ENCODE measurements at regions not wholly inside any gene's neighbourhood (a gene's known extent, or its start where the extent isn't known, plus 50 kb on each side); places are given as distances from the start of the nearest gene placed in this dataset.

GRCh38 chr11:130634186-130634585, 185.7 kb downstream of the ADAMTS15 start (continued):
- TF ChIP-seq GABPA (IDR thresholded peaks at IDR 0.05 in 1 of 2, conservative IDR thresholded peaks at IDR 0.05 in 1 of 2) (no peak), JUND (IDR thresholded peaks at IDR 0.05) (no peak), FOXA2 (IDR thresholded peaks at IDR 0.05) (no peak)

- no peaks in the 10 kb centered on the region for H3K9me3 ChIP-seq (ENCODE audit: control insufficient read depth in 4 of 4, low read length in 3 of 4)
- 49% methylated on average over 11 of the region's 11 CpGs for WGBS
- no peaks in the 10 kb centered on the region for H3K36me3 ChIP-seq (ENCODE audit: control insufficient read depth in 4 of 4, insufficient read depth in 3 of 4, low read depth in 1 of 4, low read length in 3 of 4)
- TF ChIP-seq HNF4G (IDR thresholded peaks at IDR 0.05) (no peak), MAX (IDR thresholded peaks at IDR 0.05) (no peak)
- peak overlapping the region in 1 of 2 donors; percentile 5 for H3K27ac ChIP-seq (ENCODE audit: low read depth in 1 of 2, low read length in 2 of 2)
- no peak for DNase-seq (ENCODE audit: low spot score)
- H3K4me1 ChIP-seq (ENCODE audit: control insufficient read depth in 4 of 4, insufficient read depth in 4 of 4, low read length in 3 of 4) = peaks cover 0 to 2% (median 0%) of the 10 kb centered on the region in 4 donors
- no peak overlapping the region for H3K4me3 ChIP-seq (ENCODE audit: low read depth in 1 of 3, low read length in 3 of 3)
- H3K27me3 ChIP-seq (ENCODE audit: control insufficient read depth in 4 of 4, insufficient read depth in 4 of 4, low read length in 3 of 4) = peaks cover 0 to 12% (median 1%) of the 10 kb centered on the region in 4 donors
- H3K9ac ChIP-seq (ENCODE audit: low read depth in 1 of 2, low read length in 2 of 2) = no peak overlapping the region
Observed at GRCh38 chr11:130634961-130635473, 186.6 kb downstream of the ADAMTS15 start.

GRCh38 chr11:130635937-130636630, 187.6 kb downstream of the ADAMTS15 start:
- H3K9ac ChIP-seq (ENCODE audit: low read depth in 1 of 2, low read length in 2 of 2) = no peak overlapping the region
- WGBS = 84% methylated on average over 5 of the region's 5 CpGs
- H3K36me3 ChIP-seq (ENCODE audit: control insufficient read depth in 4 of 4, insufficient read depth in 3 of 4, low read depth in 1 of 4, low read length in 3 of 4) = no peaks in the 10 kb centered on the region
- no peaks in the 10 kb centered on the region for H3K9me3 ChIP-seq (ENCODE audit: control insufficient read depth in 4 of 4, low read length in 3 of 4)
- no peak overlapping the region for H3K27ac ChIP-seq (ENCODE audit: low read depth in 1 of 2, low read length in 2 of 2)
- peaks cover 0 to 2% (median 0%) of the 10 kb centered on the region in 4 donors for H3K4me1 ChIP-seq (ENCODE audit: control insufficient read depth in 4 of 4, insufficient read depth in 4 of 4, low read length in 3 of 4)
- DNase-seq (ENCODE audit: low spot score) = no peak
- TF ChIP-seq REST (IDR thresholded peaks at IDR 0.05) = no peak
- no peak for TF ChIP-seq HNF4A (conservative IDR thresholded peaks at IDR 0.05)
- no peak for TF ChIP-seq ATF3 (IDR thresholded peaks at IDR 0.05)
- TF ChIP-seq JUND (IDR thresholded peaks at IDR 0.05) = no peak
- TF ChIP-seq CTCF (IDR thresholded peaks at IDR 0.05; ENCODE audit: low read depth, low read length, missing input control) = no peak
- TF ChIP-seq TAF1 (conservative IDR thresholded peaks at IDR 0.05) = no peak
- TF ChIP-seq MAX (IDR thresholded peaks at IDR 0.05) = no peak
- no peak for TF ChIP-seq FOXA2 (IDR thresholded peaks at IDR 0.05)
- no peak for TF ChIP-seq EGR1 (IDR thresholded peaks at IDR 0.05; ENCODE audit: low read depth in 2 of 2)
- no peak for TF ChIP-seq FOXA1 (IDR thresholded peaks at IDR 0.05)
- no peak for TF ChIP-seq NR2F2 (IDR thresholded peaks at IDR 0.05)
- TF ChIP-seq GABPA (IDR thresholded peaks at IDR 0.05 in 1 of 2, conservative IDR thresholded peaks at IDR 0.05 in 1 of 2) = no peak
- TF ChIP-seq RXRA (IDR thresholded peaks at IDR 0.05) = no peak
- TF ChIP-seq RAD21 (IDR thresholded peaks at IDR 0.05) = no peak
- H3K4me3 ChIP-seq (ENCODE audit: low read depth in 1 of 3, low read length in 3 of 3) = no peak overlapping the region
- H3K27me3 ChIP-seq (ENCODE audit: control insufficient read depth in 4 of 4, insufficient read depth in 4 of 4, low read length in 3 of 4) = peaks cover 0 to 12% (median 1%) of the 10 kb centered on the region in 4 donors
